Fibroblast of lung (primary cell): ENCODE measurements at regions not wholly inside any gene's neighbourhood (a gene's known extent, or its start where the extent isn't known, plus 50 kb on each side); places are given as distances from the start of the nearest gene placed in this dataset.

Experiments
- DNase-seq, 2 donors: peaks; one replicate each; pipeline versions ENCODE4 v3.0.0 to v3.0.0-alpha.2; 2010; ENCODE audit warnings: low read depth in 2 of 2
- H2AFZ ChIP-seq: 2 replicates; pipeline ENCODE4 v1.5.1; 2012; ENCODE audit warnings: low read length, control low read depth, inconsistent platforms
- H3K27ac ChIP-seq: 2 replicates; pipeline ENCODE4 v1.5.1; 2011; ENCODE audit warnings: low read length, control low read depth; ENCODE audit not compliant: insufficient read depth
- H3K27me3 ChIP-seq: 2 replicates; pipeline ENCODE4 v1.5.1; 2011; ENCODE audit warnings: mild to moderate bottlenecking, low read length; ENCODE audit not compliant: control insufficient read depth, insufficient read depth
- H3K36me3 ChIP-seq: 2 replicates; pipeline ENCODE4 v1.5.1; 2011; ENCODE audit warnings: low read length; ENCODE audit not compliant: control insufficient read depth, insufficient read depth
- H3K4me1 ChIP-seq: 2 replicates; pipeline ENCODE4 v1.5.1; 2011; ENCODE audit warnings: low read length; ENCODE audit not compliant: control insufficient read depth, insufficient read depth; ENCODE audit errors: extremely low read depth
- H3K4me2 ChIP-seq: 2 replicates; pipeline ENCODE4 v1.5.1; 2011; ENCODE audit warnings: low read length, control low read depth; ENCODE audit not compliant: insufficient read depth; ENCODE audit errors: extremely low read depth
- H3K4me3 ChIP-seq, 4 experiments: fragments of 200-600 bp in 1 of 4; sonication (generic) in 1 of 4; replicated peaks in 1 of 4; 2 replicates each; pipeline ENCODE4 v1.5.1; 2011 to 2016; ENCODE audit warnings: low read length in 4 of 4, low read depth in 3 of 4, mild to moderate bottlenecking in 3 of 4, control low read depth in 2 of 4, inconsistent platforms in 1 of 4, mixed read lengths in 1 of 4; ENCODE audit not compliant: insufficient read depth in 1 of 4; ENCODE audit errors: control extremely low read depth in 1 of 4
- H3K79me2 ChIP-seq: 2 replicates; pipeline ENCODE4 v1.5.1; 2012; ENCODE audit warnings: mild to moderate bottlenecking, low read length, inconsistent platforms; ENCODE audit not compliant: control insufficient read depth, insufficient read depth
- H3K9ac ChIP-seq: 2 replicates; pipeline ENCODE4 v1.5.1; 2011; ENCODE audit warnings: mild to moderate bottlenecking, low read length, control low read depth; ENCODE audit not compliant: insufficient read depth
- H3K9me3 ChIP-seq: 2 replicates; pipeline ENCODE4 v1.5.1; 2012; ENCODE audit warnings: low read depth, low read length; ENCODE audit not compliant: control insufficient read depth, insufficient read depth
- H4K20me1 ChIP-seq: 2 replicates; pipeline ENCODE4 v1.5.1; 2011; ENCODE audit warnings: low read length; ENCODE audit not compliant: control insufficient read depth, insufficient read depth; ENCODE audit errors: extremely low read depth
- EZH2 ChIP-seq: IDR thresholded peaks from 2 replicates; pipeline ENCODE4 v1.5.1; 2012; ENCODE audit warnings: low read length, control low read depth, mild to moderate bottlenecking; ENCODE audit errors: missing control alignments
- TF ChIP-seq, protein P1 (sequence below), 2 donors: IDR thresholded peaks in 1 of 2; conservative IDR thresholded peaks in 1 of 2; 1 replicate in 1 of 2; 2 replicates in 1 of 2; pipeline ENCODE4 v1.5.1; 2011 to 2012; ENCODE audit warnings: low read length in 2 of 2, control low read depth in 1 of 2, inconsistent platforms in 1 of 2, low read depth in 1 of 2, mild to moderate bottlenecking in 1 of 2

DNA sequence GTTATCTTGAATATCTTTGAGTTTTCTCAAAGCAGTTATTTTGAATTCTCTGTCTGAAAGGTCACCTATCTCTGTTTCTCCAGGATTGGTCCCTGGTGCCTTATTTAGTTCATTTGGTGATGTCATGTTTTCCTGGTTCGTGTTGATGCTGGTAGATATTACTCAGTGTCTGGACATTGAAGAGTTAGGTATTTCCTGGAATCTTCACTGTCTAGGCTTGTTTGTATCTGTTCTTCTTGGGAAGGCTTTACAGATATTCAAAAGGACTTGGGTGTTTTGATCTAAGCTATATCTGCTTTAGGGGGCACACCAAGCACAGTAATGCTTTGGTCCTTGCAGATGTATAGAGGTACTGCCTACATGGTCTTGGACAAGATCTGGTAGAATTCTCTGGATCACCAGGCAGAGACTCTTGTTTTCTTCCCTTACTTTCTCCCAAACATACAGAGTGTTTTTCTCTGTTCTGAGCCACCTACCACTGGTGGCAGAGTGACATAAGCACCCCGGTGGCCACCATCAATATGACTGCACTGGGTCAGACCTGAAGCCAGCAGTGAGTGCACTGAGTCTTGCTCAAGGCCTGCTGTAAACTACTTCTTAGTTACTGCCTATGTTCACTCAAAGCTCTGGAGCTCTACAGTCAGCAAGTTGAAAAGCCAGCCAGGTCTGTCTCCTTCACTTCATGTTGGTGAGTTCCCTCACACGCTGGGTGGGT lies 193.5 kb upstream of the AMOT start:
- no peaks in the 10 kb centered on the region for H4K20me1 ChIP-seq
- H3K4me2 ChIP-seq, result no peak overlapping the region
- no peak overlapping the region for H3K27ac ChIP-seq
- H2AFZ ChIP-seq, result no peak overlapping the region
- H3K9ac ChIP-seq, result no peak overlapping the region
- no peaks in the 10 kb centered on the region for H3K4me1 ChIP-seq
- TF ChIP-seq, protein P1, sequence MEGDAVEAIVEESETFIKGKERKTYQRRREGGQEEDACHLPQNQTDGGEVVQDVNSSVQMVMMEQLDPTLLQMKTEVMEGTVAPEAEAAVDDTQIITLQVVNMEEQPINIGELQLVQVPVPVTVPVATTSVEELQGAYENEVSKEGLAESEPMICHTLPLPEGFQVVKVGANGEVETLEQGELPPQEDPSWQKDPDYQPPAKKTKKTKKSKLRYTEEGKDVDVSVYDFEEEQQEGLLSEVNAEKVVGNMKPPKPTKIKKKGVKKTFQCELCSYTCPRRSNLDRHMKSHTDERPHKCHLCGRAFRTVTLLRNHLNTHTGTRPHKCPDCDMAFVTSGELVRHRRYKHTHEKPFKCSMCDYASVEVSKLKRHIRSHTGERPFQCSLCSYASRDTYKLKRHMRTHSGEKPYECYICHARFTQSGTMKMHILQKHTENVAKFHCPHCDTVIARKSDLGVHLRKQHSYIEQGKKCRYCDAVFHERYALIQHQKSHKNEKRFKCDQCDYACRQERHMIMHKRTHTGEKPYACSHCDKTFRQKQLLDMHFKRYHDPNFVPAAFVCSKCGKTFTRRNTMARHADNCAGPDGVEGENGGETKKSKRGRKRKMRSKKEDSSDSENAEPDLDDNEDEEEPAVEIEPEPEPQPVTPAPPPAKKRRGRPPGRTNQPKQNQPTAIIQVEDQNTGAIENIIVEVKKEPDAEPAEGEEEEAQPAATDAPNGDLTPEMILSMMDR (conservative IDR thresholded peaks at IDR 0.05 in 1 of 2, IDR thresholded peaks at IDR 0.05 in 1 of 2; ENCODE audit: low read depth in 1 of 2, low read length in 2 of 2), result no peak
- TF ChIP-seq EZH2, result no peak
- H3K4me3 ChIP-seq, result no peak overlapping the region
- H3K36me3 ChIP-seq, result no peaks in the 10 kb centered on the region
- no peak for DNase-seq
- no peaks in the 10 kb centered on the region for H3K9me3 ChIP-seq
- H3K27me3 ChIP-seq, result no peaks in the 10 kb centered on the region
- H3K79me2 ChIP-seq, result no peaks in the 10 kb centered on the region

DNA sequence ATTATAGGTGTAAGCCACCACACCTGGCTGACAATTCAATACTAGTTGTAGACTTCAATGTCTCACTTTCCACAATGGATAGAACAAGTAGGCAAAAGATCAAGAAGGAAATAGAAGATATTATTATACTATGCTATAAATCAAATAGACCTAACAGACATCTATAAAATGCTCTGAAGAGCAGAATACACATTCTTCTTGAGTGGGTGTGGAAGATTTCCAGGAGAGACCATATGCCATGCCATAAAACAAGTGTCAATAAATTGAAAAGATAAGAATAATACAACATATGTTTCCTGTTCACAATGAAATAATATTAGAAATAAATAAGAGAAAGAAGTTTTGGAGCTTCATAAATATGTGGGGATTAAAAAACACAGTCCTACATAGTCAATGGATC lies 179.3 kb upstream of the AMOT start:
- no peaks in the 10 kb centered on the region for H4K20me1 ChIP-seq
- H3K4me1 ChIP-seq, result no peaks in the 10 kb centered on the region
- H3K79me2 ChIP-seq, result no peaks in the 10 kb centered on the region
- H3K9me3 ChIP-seq, result no peaks in the 10 kb centered on the region
- TF ChIP-seq EZH2, result no peak
- TF ChIP-seq, protein P1 (conservative IDR thresholded peaks at IDR 0.05 in 1 of 2, IDR thresholded peaks at IDR 0.05 in 1 of 2; ENCODE audit: low read depth in 1 of 2, low read length in 2 of 2), result no peak
- H3K36me3 ChIP-seq, result no peaks in the 10 kb centered on the region
- no peak for DNase-seq
- H3K9ac ChIP-seq, result no peak overlapping the region
- H2AFZ ChIP-seq, result no peak overlapping the region
- no peak overlapping the region for H3K4me3 ChIP-seq
- H3K27me3 ChIP-seq, result no peaks in the 10 kb centered on the region
- H3K27ac ChIP-seq, result no peak overlapping the region
- H3K4me2 ChIP-seq, result no peak overlapping the region

DNA sequence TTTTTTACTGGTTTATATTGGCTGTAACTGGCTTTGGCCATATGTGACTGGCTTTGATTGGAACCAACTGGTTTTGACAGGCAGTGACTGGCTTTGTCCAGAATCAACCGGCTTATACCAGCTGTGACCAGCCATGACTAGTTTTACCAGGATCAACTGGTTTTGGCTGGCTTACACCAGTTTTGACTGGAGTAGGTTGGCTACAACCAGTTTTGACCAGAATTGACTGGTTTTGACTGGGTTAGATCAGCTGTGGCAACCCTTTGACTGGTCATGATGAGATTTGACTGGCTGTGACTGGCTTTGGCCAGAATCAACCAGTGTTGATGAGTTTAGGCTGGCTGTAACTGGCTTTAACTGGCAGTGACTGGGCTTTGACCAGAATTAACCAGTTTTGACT lies 169.2 kb upstream of the AMOT start:
- Histone ChIP-seq H3K4me3 (no peak overlapping the region), H3K27ac (no peak overlapping the region)

More for the DNA sequence above, 169.2 kb upstream of the AMOT start:
- no peak overlapping the region for H3K4me2 ChIP-seq
- TF ChIP-seq, protein P1 (conservative IDR thresholded peaks at IDR 0.05 in 1 of 2, IDR thresholded peaks at IDR 0.05 in 1 of 2; ENCODE audit: low read depth in 1 of 2, low read length in 2 of 2), result no peak
- no peak for TF ChIP-seq EZH2
- H3K79me2 ChIP-seq, result no peaks in the 10 kb centered on the region
- H3K27me3 ChIP-seq, result no peaks in the 10 kb centered on the region
- H3K4me1 ChIP-seq, result no peaks in the 10 kb centered on the region
- no peak for DNase-seq
- no peak overlapping the region for H3K9ac ChIP-seq
- H3K36me3 ChIP-seq, result no peaks in the 10 kb centered on the region
- no peaks in the 10 kb centered on the region for H4K20me1 ChIP-seq
- H2AFZ ChIP-seq, result no peak overlapping the region
- H3K9me3 ChIP-seq, result no peaks in the 10 kb centered on the region
